HG03045 (cell line): ENCODE measurements at regions not wholly inside any gene's neighbourhood (a gene's known extent, or its start where the extent isn't known, plus 50 kb on each side); places are given as distances from the start of the nearest gene placed in this dataset.
"Not testable (repeated sequence)": the region's sequence is repeated elsewhere in the genome, so short reads cannot be mapped to it uniquely, and the experiment has no call there.

Experiments
- ATAC-seq: cut with Tn5 transposase; IDR thresholded peaks from one replicate; pipeline ENCODE4 v1.9.1; 2021; ENCODE audit warnings: mild to moderate bottlenecking, moderate library complexity; ENCODE audit not compliant: unreplicated experiment

GRCh38 chr18:56489893-56490292 is 148.5 kb downstream of the TXNL1 start:
- ATAC-seq, result no peak

GRCh38 chr18:56488739-56489138 is 149.7 kb downstream of the TXNL1 start:
- no peak for ATAC-seq

GRCh38 chr18:56487801-56488200 is 150.6 kb downstream of the TXNL1 start:
- no peak for ATAC-seq

- ATAC-seq, result no peak
Measured at GRCh38 chr18:56483386-56483785, 155.0 kb downstream of the TXNL1 start.

GRCh38 chr18:56482813-56483212 is 155.6 kb downstream of the TXNL1 start:
- ATAC-seq, result not testable (repeated sequence)

GRCh38 chr18:56481751-56482150 is 156.6 kb downstream of the TXNL1 start:
- ATAC-seq, result no peak

- no peak for ATAC-seq
Measured at GRCh38 chr18:56479841-56480240, 158.6 kb downstream of the TXNL1 start.

GRCh38 chr18:56475250-56475649 is 163.1 kb downstream of the TXNL1 start:
- no peak for ATAC-seq

- ATAC-seq, result no peak
Measured at GRCh38 chr18:56473400-56474024, 164.9 kb downstream of the TXNL1 start.

GRCh38 chr18:56470406-56471351 is 167.7 kb downstream of the TXNL1 start:
- ATAC-seq, result no peak

- no peak for ATAC-seq
Measured at GRCh38 chr18:56469582-56469981, 168.8 kb downstream of the TXNL1 start.

GRCh38 chr18:56468396-56468795 is 170.0 kb downstream of the TXNL1 start:
- ATAC-seq, result no peak

GRCh38 chr18:56462276-56462675 is 176.1 kb downstream of the TXNL1 start:
- no peak for ATAC-seq

- ATAC-seq, result no peak
Measured at GRCh38 chr18:56461151-56461550, 177.2 kb downstream of the TXNL1 start.

GRCh38 chr18:56460581-56460980 is 177.8 kb downstream of the TXNL1 start:
- ATAC-seq, result no peak

- ATAC-seq, result no peak
Measured at GRCh38 chr18:56458770-56459712, 179.4 kb downstream of the TXNL1 start.

GRCh38 chr18:56455874-56456273 is 182.5 kb downstream of the TXNL1 start:
- no peak for ATAC-seq

GRCh38 chr18:56455141-56455540 is 183.3 kb downstream of the TXNL1 start:
- no peak for ATAC-seq

GRCh38 chr18:56453631-56454030 is 184.8 kb downstream of the TXNL1 start:
- ATAC-seq, result no peak

GRCh38 chr18:56451188-56451587 is 187.2 kb downstream of the TXNL1 start:
- ATAC-seq, result no peak

GRCh38 chr18:56448751-56449150 is 189.6 kb downstream of the TXNL1 start:
- no peak for ATAC-seq
